Lower leg skin (tissue), 3 donors: ENCODE measurements at regions not wholly inside any gene's neighbourhood (a gene's known extent, or its start where the extent isn't known, plus 50 kb on each side); places are given as distances from the start of the nearest gene placed in this dataset.

Experiments
- POLR2A ChIP-seq, 2 donors: fragments of 450-650 bp; IDR thresholded peaks; one replicate each; pipeline ENCODE4 v1.6.1; 2016 to 2017; ENCODE audit warnings: antibody characterized with exemption in 2 of 2, mild to moderate bottlenecking in 1 of 2, moderate library complexity in 1 of 2
- TF ChIP-seq, protein P1 (sequence below), 3 donors: fragments of 450-650 bp; IDR thresholded peaks; one replicate each; pipeline ENCODE4 v1.5.1; 2016; ENCODE audit warnings: antibody characterized with exemption in 3 of 3, mild to moderate bottlenecking in 3 of 3, moderate library complexity in 2 of 3

- TF ChIP-seq, protein P1, sequence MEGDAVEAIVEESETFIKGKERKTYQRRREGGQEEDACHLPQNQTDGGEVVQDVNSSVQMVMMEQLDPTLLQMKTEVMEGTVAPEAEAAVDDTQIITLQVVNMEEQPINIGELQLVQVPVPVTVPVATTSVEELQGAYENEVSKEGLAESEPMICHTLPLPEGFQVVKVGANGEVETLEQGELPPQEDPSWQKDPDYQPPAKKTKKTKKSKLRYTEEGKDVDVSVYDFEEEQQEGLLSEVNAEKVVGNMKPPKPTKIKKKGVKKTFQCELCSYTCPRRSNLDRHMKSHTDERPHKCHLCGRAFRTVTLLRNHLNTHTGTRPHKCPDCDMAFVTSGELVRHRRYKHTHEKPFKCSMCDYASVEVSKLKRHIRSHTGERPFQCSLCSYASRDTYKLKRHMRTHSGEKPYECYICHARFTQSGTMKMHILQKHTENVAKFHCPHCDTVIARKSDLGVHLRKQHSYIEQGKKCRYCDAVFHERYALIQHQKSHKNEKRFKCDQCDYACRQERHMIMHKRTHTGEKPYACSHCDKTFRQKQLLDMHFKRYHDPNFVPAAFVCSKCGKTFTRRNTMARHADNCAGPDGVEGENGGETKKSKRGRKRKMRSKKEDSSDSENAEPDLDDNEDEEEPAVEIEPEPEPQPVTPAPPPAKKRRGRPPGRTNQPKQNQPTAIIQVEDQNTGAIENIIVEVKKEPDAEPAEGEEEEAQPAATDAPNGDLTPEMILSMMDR (IDR thresholded peaks at IDR 0.05): no peak
- no peak for TF ChIP-seq POLR2A (IDR thresholded peaks at IDR 0.05)
These were observed 75.6 kb downstream of the SHANK2 start for GRCh38 chr11:71176812-71177211.
